SK-N-SH (cell line): ENCODE measurements at regions not wholly inside any gene's neighbourhood (a gene's known extent, or its start where the extent isn't known, plus 50 kb on each side); places are given as distances from the start of the nearest gene placed in this dataset.
"Not testable (repeated sequence)": the region's sequence is repeated elsewhere in the genome, so short reads cannot be mapped to it uniquely, and the experiment has no call there.

Source experiments
- CTCF ChIP-seq: fragments of 200-600 bp; sonication (generic); IDR thresholded peaks from 2 replicates; pipeline ENCODE4 v1.6.1; 2017; ENCODE audit warnings: antibody characterized with exemption, mild to moderate bottlenecking, moderate library complexity
- REST ChIP-seq: IDR thresholded peaks from 2 replicates; pipeline ENCODE4 v1.6.1; 2012; ENCODE audit warnings: mild to moderate bottlenecking, low read depth, low read length, moderate library complexity

GRCh38 chr2:145367334-145367733 lies 847.4 kb upstream of the ZEB2 start:
- not testable (repeated sequence) for TF ChIP-seq CTCF, REST
